Loucy (cell line): ENCODE measurements at regions not wholly inside any gene's neighbourhood (a gene's known extent, or its start where the extent isn't known, plus 50 kb on each side); places are given as distances from the start of the nearest gene placed in this dataset.

Experiments used
- CTCF ChIP-seq: fragments of 200-600 bp; sonication (generic); conservative IDR thresholded peaks from 2 replicates; pipeline ENCODE4 v1.5.1; 2014; ENCODE audit warnings: mild to moderate bottlenecking, antibody characterized with exemption, low read length
- EZH2phosphoT487 ChIP-seq: fragments of 200-600 bp; IDR thresholded peaks from 2 replicates; pipeline ENCODE4 v1.6.1; 2018; ENCODE audit warnings: antibody characterized with exemption, mild to moderate bottlenecking, moderate library complexity, borderline replicate concordance

- TF ChIP-seq CTCF (peak; percentile 95), EZH2phosphoT487 (no peak)
Measured at GRCh38 chr4:26081795-26082498, 167.9 kb downstream of the SMIM20 start.
